Nephron progenitor cell (in vitro differentiated cells): ENCODE measurements at regions not wholly inside any gene's neighbourhood (a gene's known extent, or its start where the extent isn't known, plus 50 kb on each side); places are given as distances from the start of the nearest gene placed in this dataset.

Source experiments
- DNase-seq: peaks from one replicate; pipeline ENCODE4 v3.0.0; 2021
- H3K27ac Mint-ChIP-seq: 2 replicates; pipeline ENCODE4 v1.8.0; 2021; ENCODE audit warnings: mild to moderate bottlenecking, moderate library complexity, mixed read lengths
- H3K27me3 Mint-ChIP-seq: 2 replicates; pipeline ENCODE4 v1.8.0; 2021; ENCODE audit warnings: mild to moderate bottlenecking, low read depth, mixed read lengths; ENCODE audit not compliant: poor library complexity
- H3K36me3 Mint-ChIP-seq: 2 replicates; pipeline ENCODE4 v1.8.0; 2021; ENCODE audit warnings: low read depth, mixed read lengths
- H3K4me1 Mint-ChIP-seq: 2 replicates; pipeline ENCODE4 v1.8.0; 2021; ENCODE audit warnings: mixed read lengths
- H3K4me3 Mint-ChIP-seq: 2 replicates; pipeline ENCODE4 v1.8.0; 2021; ENCODE audit warnings: mild to moderate bottlenecking, moderate library complexity, mixed read lengths
- H3K9me3 Mint-ChIP-seq: 2 replicates; pipeline ENCODE4 v1.8.0; 2021; ENCODE audit warnings: mild to moderate bottlenecking, moderate library complexity, mixed read lengths
- TF ChIP-seq, protein P1 (sequence below): fragments of 200-600 bp; sonication (generic); IDR thresholded peaks from 2 replicates; pipeline ENCODE4 v1.5.0; 2021; ENCODE audit warnings: antibody characterized with exemption

DNA sequence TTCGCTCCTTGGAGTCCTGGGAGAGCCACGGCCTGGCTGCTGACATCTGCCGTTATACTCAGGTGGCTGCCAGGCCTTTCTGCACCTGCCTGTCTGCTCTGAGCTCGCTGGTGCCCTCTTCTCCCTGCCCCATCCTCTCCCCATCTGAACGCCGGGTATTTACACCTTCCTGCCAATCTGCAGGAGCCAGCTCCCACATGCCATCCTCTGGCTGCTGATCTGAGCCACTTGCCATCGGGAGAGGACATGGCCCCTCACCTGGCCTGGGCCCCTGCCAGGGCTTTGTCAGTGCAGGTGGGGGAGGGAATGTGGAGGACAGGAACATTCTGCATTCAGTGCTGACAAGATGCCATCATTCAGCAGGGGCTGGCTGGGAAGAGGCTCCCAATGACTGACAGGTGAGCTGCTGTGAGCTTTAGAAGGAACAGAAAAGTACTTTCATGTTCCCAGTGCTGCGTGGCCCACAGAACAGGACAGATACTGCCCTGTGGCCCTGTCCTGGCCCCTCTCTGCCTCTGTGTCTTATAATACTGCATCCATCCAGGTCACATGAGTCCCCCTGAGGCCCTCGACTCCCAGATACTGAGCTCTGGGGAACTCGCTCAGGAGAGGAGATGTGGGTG, 96.3 kb upstream of the ZNF469 start:
- peaks cover 10% of the 10 kb centered on the region for H3K27me3 Mint-ChIP-seq

DNA sequence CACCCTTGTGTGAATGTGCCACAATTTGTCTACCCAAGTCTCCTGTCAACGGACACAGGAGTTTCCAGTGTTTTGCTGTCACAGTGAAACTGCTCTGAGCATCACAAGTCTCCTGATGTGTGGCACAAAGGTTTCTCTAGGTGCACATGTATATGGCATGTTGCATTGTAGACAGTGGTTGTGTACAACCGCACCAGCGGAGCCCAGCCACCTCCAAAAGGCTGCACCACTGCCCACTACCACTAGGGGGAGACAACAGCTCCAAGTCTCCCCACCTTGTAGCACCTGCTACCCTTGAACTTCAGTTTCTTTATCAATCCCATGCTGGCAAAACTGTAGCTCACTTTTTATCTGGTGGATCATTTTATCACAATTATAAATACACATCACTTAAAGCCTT, 95.5 kb upstream of the ZNF469 start:
- Mint-ChIP-seq H3K36me3 (peaks cover 4% of the 10 kb centered on the region), H3K4me1 (no peaks in the 10 kb centered on the region), H3K27me3 (peaks cover 10% of the 10 kb centered on the region), H3K4me3 (no peak overlapping the region), H3K27ac (no peak overlapping the region), H3K9me3 (peaks cover 32% of the 10 kb centered on the region)
- DNase-seq, result no peak
- TF ChIP-seq, protein P1, sequence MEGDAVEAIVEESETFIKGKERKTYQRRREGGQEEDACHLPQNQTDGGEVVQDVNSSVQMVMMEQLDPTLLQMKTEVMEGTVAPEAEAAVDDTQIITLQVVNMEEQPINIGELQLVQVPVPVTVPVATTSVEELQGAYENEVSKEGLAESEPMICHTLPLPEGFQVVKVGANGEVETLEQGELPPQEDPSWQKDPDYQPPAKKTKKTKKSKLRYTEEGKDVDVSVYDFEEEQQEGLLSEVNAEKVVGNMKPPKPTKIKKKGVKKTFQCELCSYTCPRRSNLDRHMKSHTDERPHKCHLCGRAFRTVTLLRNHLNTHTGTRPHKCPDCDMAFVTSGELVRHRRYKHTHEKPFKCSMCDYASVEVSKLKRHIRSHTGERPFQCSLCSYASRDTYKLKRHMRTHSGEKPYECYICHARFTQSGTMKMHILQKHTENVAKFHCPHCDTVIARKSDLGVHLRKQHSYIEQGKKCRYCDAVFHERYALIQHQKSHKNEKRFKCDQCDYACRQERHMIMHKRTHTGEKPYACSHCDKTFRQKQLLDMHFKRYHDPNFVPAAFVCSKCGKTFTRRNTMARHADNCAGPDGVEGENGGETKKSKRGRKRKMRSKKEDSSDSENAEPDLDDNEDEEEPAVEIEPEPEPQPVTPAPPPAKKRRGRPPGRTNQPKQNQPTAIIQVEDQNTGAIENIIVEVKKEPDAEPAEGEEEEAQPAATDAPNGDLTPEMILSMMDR, result peak; percentile 27

More for the DNA sequence above, 96.3 kb upstream of the ZNF469 start:
- peaks cover 35% of the 10 kb centered on the region for H3K9me3 Mint-ChIP-seq
- H3K4me3 Mint-ChIP-seq, result no peak overlapping the region
- H3K27ac Mint-ChIP-seq, result no peak overlapping the region
- no peaks in the 10 kb centered on the region for H3K4me1 Mint-ChIP-seq
- peaks cover 4% of the 10 kb centered on the region for H3K36me3 Mint-ChIP-seq
- TF ChIP-seq, protein P1, result no peak
- DNase-seq, result no peak

GRCh38 chr16:88288303-88288702, 94.5 kb upstream of the ZNF469 start:
- H3K36me3 Mint-ChIP-seq, result peaks cover under 1% of the 10 kb centered on the region

GRCh38 chr16:88289001-88289400, 93.8 kb upstream of the ZNF469 start:
- Mint-ChIP-seq H3K4me1 (no peaks in the 10 kb centered on the region), H3K27ac (no peak overlapping the region), H3K4me3 (no peak overlapping the region), H3K9me3 (peaks cover 28% of the 10 kb centered on the region), H3K36me3 (no peaks in the 10 kb centered on the region), H3K27me3 (peaks cover 11% of the 10 kb centered on the region)
- TF ChIP-seq, protein P1, result no peak
- no peak for DNase-seq

More at GRCh38 chr16:88288303-88288702, 94.5 kb upstream of the ZNF469 start:
- H3K9me3 Mint-ChIP-seq, result peaks cover 30% of the 10 kb centered on the region
- H3K4me3 Mint-ChIP-seq, result no peak overlapping the region
- no peak for DNase-seq
- peaks cover 11% of the 10 kb centered on the region for H3K27me3 Mint-ChIP-seq
- no peak overlapping the region for H3K27ac Mint-ChIP-seq
- H3K4me1 Mint-ChIP-seq, result no peaks in the 10 kb centered on the region
- TF ChIP-seq, protein P1, result no peak

DNA sequence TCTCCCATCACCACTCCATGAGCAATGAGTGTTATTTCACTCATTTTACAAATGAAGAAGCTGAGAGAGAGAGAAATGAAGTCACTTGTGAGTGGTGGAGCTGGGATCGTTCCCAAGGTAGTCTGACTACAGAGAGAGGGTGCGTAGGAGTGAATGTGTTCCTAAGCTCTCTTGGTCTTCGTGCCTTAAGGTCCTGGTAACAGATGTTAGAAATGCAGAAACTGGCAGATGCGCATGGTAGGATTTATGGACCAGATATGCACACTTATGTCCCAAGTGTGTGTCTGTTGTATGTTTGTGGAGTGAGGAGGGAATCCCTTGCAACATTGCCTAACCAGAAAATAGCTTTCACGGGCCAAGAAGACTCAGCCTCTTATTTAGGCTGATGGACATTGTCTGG, 93.2 kb upstream of the ZNF469 start:
- TF ChIP-seq, protein P1, result no peak
- H3K27ac Mint-ChIP-seq, result no peak overlapping the region

DNA sequence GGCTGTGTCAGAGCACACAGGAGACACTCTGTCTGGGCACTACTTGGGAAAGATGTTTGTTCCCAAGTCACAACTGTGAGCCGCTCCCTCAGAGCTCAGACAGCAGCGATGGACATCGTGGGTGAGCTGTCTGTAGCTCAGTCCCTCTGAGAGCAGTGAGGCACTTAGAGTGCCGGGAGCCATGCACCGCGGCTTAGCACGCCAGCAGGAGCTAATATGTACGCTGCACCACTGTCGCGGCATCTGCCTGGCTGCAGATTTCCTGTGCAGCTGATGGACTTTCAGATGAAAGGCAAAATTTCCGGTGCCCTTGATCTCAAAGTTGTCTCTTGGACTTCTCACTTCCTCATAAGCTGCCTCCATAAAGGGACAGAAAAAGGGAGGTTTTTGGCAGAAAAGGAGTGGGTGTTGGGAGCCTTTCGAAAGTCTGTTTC, 92.8 kb upstream of the ZNF469 start:
- no peak for DNase-seq
- H3K27me3 Mint-ChIP-seq, result peaks cover 11% of the 10 kb centered on the region
- H3K9me3 Mint-ChIP-seq, result peaks cover 22% of the 10 kb centered on the region
- H3K27ac Mint-ChIP-seq, result no peak overlapping the region
- TF ChIP-seq, protein P1, result no peak
- H3K4me1 Mint-ChIP-seq, result no peaks in the 10 kb centered on the region
- no peak overlapping the region for H3K4me3 Mint-ChIP-seq
- no peaks in the 10 kb centered on the region for H3K36me3 Mint-ChIP-seq

More for the DNA sequence above, 93.2 kb upstream of the ZNF469 start:
- no peak for DNase-seq
- no peak overlapping the region for H3K4me3 Mint-ChIP-seq
- H3K27me3 Mint-ChIP-seq, result peaks cover 11% of the 10 kb centered on the region
- no peaks in the 10 kb centered on the region for H3K4me1 Mint-ChIP-seq
- no peaks in the 10 kb centered on the region for H3K36me3 Mint-ChIP-seq
- peaks cover 27% of the 10 kb centered on the region for H3K9me3 Mint-ChIP-seq
